HG03521 (cell line): ENCODE measurements at regions not wholly inside any gene's neighbourhood (a gene's known extent, or its start where the extent isn't known, plus 50 kb on each side); places are given as distances from the start of the nearest gene placed in this dataset.

ENCODE experiments used
- ATAC-seq: cut with Tn5 transposase; IDR thresholded peaks from one replicate; pipeline ENCODE4 v1.9.1; 2021; ENCODE audit warnings: mild to moderate bottlenecking, moderate library complexity; ENCODE audit not compliant: unreplicated experiment

- no peak for ATAC-seq
Measured at GRCh38 chr1:239725371-239725770, 339.0 kb downstream of the CHRM3 start.

- ATAC-seq = no peak
Measured at GRCh38 chr1:239725933-239726332, 339.6 kb downstream of the CHRM3 start.

- no peak for ATAC-seq
Measured at GRCh38 chr1:239730378-239730777, 344.0 kb downstream of the CHRM3 start.

GRCh38 chr1:239731082-239731748 lies 344.8 kb downstream of the CHRM3 start:
- ATAC-seq = no peak

GRCh38 chr1:239732770-239733169 lies 346.4 kb downstream of the CHRM3 start:
- no peak for ATAC-seq

- ATAC-seq = no peak
Measured at GRCh38 chr1:239733995-239734394, 347.6 kb downstream of the CHRM3 start.

GRCh38 chr1:239735111-239735510 lies 348.7 kb downstream of the CHRM3 start:
- ATAC-seq = no peak

GRCh38 chr1:239736479-239736878 lies 350.1 kb downstream of the CHRM3 start:
- ATAC-seq = no peak

GRCh38 chr1:239739375-239739774 lies 352.3 kb upstream of the FMN2 start:
- ATAC-seq = no peak

- ATAC-seq = no peak
Measured at GRCh38 chr1:239739919-239740318, 351.8 kb upstream of the FMN2 start.

- ATAC-seq = no peak
Measured at GRCh38 chr1:239742416-239743109, 349.1 kb upstream of the FMN2 start.

GRCh38 chr1:239744851-239745250 lies 346.8 kb upstream of the FMN2 start:
- no peak for ATAC-seq

- no peak for ATAC-seq
Measured at GRCh38 chr1:239755107-239755912, 336.4 kb upstream of the FMN2 start.

- no peak for ATAC-seq
Measured at GRCh38 chr1:239757716-239758115, 334.0 kb upstream of the FMN2 start.

GRCh38 chr1:239758756-239759155 lies 332.9 kb upstream of the FMN2 start:
- ATAC-seq = no peak

GRCh38 chr1:239761509-239761908 lies 330.2 kb upstream of the FMN2 start:
- ATAC-seq = no peak

GRCh38 chr1:239763850-239764249 lies 327.8 kb upstream of the FMN2 start:
- ATAC-seq = no peak

- no peak for ATAC-seq
Measured at GRCh38 chr1:239764546-239764945, 327.1 kb upstream of the FMN2 start.

- no peak for ATAC-seq
Measured at GRCh38 chr1:239765163-239765562, 326.5 kb upstream of the FMN2 start.

GRCh38 chr1:239771550-239771949 lies 320.1 kb upstream of the FMN2 start:
- no peak for ATAC-seq

GRCh38 chr1:239772446-239772845 lies 319.2 kb upstream of the FMN2 start:
- ATAC-seq = no peak

GRCh38 chr1:239775466-239775865 lies 316.2 kb upstream of the FMN2 start:
- no peak for ATAC-seq
